KMS-11 (cell line): ENCODE measurements at regions not wholly inside any gene's neighbourhood (a gene's known extent, or its start where the extent isn't known, plus 50 kb on each side); places are given as distances from the start of the nearest gene placed in this dataset.

Source experiments
- H2AFZ ChIP-seq: fragments of 200-600 bp; sonication (generic); 2 replicates; pipeline ENCODE4 v1.6.1; 2016; ENCODE audit warnings: antibody characterized with exemption, mixed run types, low read depth
- H3K27ac ChIP-seq: fragments of 200-600 bp; sonication (generic); 2 replicates; pipeline ENCODE4 v1.6.1; 2016; ENCODE audit warnings: mild to moderate bottlenecking, mixed run types
- H3K27me3 ChIP-seq: fragments of 200-600 bp; sonication (generic); 2 replicates; pipeline ENCODE4 v1.6.1; 2017; ENCODE audit warnings: mild to moderate bottlenecking, low read depth, mixed run types, moderate library complexity; ENCODE audit not compliant: insufficient read depth
- H3K36me3 ChIP-seq: fragments of 200-600 bp; sonication (generic); 2 replicates; pipeline ENCODE4 v1.6.1; 2017; ENCODE audit warnings: mild to moderate bottlenecking, mixed run types; ENCODE audit not compliant: insufficient read depth
- H3K4me1 ChIP-seq: fragments of 200-600 bp; sonication (generic); 2 replicates; pipeline ENCODE4 v1.6.1; 2016; ENCODE audit warnings: mild to moderate bottlenecking, low read depth, mixed run types; ENCODE audit not compliant: poor library complexity, severe bottlenecking
- H3K4me2 ChIP-seq: fragments of 200-600 bp; sonication (generic); 2 replicates; pipeline ENCODE4 v1.7.0; 2016; ENCODE audit warnings: mild to moderate bottlenecking, mixed run types
- H3K4me3 ChIP-seq: fragments of 200-600 bp; sonication (generic); IDR thresholded peaks from 2 replicates; pipeline ENCODE4 v1.6.1; 2017; ENCODE audit warnings: low read depth, low read length, mixed read lengths; ENCODE audit not compliant: insufficient read depth
- H3K79me2 ChIP-seq: fragments of 200-600 bp; sonication (generic); 2 replicates; pipeline ENCODE4 v1.6.1; 2016; ENCODE audit warnings: low read depth, mixed run types; ENCODE audit not compliant: insufficient read depth
- H3K9ac ChIP-seq: fragments of 200-600 bp; sonication (generic); 2 replicates; pipeline ENCODE4 v1.6.1; 2016; ENCODE audit warnings: mild to moderate bottlenecking, mixed run types
- H4K20me1 ChIP-seq: fragments of 200-600 bp; sonication (generic); 2 replicates; pipeline ENCODE4 v1.6.1; 2016; ENCODE audit warnings: mild to moderate bottlenecking, mixed run types; ENCODE audit not compliant: insufficient read depth
- TF ChIP-seq, protein P1 (sequence below): fragments of 200-600 bp; sonication (generic); conservative IDR thresholded peaks from 2 replicates; pipeline ENCODE4 v1.6.1; 2017; ENCODE audit warnings: low read depth, mild to moderate bottlenecking, antibody characterized with exemption, low read length, moderate library complexity, mixed read lengths

DNA sequence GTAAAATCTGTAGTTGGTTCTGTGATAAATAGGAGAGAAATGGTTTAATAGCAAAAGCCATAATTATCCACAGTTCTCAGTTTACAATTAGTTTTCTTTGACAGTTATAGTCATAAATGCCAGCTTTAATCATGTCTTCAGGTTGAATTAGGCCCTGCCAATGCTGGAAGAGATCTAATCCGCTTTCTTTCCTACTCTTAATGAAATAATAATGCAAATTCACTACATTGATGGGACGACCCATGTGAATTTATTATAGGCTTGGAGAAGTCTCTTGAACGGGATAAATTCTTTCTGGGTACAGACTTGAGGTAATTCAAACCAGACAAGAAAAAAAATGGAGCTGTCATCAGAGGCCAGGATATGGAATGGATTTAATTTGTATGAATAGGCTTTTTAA is 950.4 kb downstream of the EFNA5 start:
- TF ChIP-seq, protein P1, sequence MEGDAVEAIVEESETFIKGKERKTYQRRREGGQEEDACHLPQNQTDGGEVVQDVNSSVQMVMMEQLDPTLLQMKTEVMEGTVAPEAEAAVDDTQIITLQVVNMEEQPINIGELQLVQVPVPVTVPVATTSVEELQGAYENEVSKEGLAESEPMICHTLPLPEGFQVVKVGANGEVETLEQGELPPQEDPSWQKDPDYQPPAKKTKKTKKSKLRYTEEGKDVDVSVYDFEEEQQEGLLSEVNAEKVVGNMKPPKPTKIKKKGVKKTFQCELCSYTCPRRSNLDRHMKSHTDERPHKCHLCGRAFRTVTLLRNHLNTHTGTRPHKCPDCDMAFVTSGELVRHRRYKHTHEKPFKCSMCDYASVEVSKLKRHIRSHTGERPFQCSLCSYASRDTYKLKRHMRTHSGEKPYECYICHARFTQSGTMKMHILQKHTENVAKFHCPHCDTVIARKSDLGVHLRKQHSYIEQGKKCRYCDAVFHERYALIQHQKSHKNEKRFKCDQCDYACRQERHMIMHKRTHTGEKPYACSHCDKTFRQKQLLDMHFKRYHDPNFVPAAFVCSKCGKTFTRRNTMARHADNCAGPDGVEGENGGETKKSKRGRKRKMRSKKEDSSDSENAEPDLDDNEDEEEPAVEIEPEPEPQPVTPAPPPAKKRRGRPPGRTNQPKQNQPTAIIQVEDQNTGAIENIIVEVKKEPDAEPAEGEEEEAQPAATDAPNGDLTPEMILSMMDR: no peak
- Histone ChIP-seq H3K4me1 (no peaks in the 10 kb centered on the region), H2AFZ (no peak overlapping the region)

DNA sequence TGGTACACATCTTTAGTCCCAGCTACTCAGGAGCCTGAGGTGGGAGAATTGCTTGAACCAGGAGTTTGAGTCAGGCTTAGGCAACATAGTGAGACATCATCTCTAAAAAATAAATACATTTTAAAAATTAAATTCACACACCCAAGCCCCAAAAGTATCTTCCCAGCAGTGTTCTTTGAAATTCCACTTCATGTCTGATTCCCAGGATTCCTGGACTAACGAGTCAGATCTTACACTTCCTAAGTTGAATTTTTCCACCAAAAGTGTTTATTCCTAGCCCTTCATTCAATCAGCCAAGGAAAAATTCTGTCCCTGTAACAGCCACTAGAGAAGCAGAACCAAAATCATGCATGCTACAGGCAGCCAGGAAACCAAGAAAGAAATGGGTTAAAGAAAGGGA is 970.9 kb downstream of the EFNA5 start:
- Histone ChIP-seq H3K4me2 (no peak overlapping the region), H4K20me1 (no peaks in the 10 kb centered on the region), H3K27ac (no peak overlapping the region), H3K9ac (no peak overlapping the region), H3K27me3 (no peaks in the 10 kb centered on the region), H3K4me3 (no peak overlapping the region), H3K36me3 (no peaks in the 10 kb centered on the region), H2AFZ (no peak overlapping the region), H3K79me2 (no peaks in the 10 kb centered on the region), H3K4me1 (no peaks in the 10 kb centered on the region)
- TF ChIP-seq, protein P1: no peak

More for the DNA sequence above, 950.4 kb downstream of the EFNA5 start:
- H3K79me2 ChIP-seq: no peaks in the 10 kb centered on the region
- H3K27me3 ChIP-seq: no peaks in the 10 kb centered on the region
- H3K9ac ChIP-seq: no peak overlapping the region
- no peaks in the 10 kb centered on the region for H4K20me1 ChIP-seq
- H3K27ac ChIP-seq: no peak overlapping the region
- no peaks in the 10 kb centered on the region for H3K36me3 ChIP-seq
- H3K4me3 ChIP-seq: no peak overlapping the region
- no peak overlapping the region for H3K4me2 ChIP-seq

DNA sequence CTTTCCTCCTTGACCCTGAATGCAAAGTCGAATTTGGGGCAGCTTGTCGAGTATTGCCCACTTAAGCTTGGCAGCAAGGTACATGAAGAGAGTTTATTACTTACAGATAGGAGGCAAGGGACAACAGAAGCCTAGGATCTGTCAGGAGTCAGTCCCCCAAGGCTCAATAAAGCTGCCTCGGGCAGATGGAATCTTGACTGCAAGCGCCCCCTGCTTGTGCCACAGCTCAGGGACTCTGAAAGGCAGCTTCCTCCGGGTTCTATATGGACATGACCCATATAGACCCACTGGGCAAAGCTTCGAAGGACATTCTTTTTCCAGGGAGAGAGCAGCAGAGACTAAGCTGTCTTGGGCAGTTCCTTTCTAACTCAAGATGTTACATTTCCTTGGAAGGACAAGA is 971.5 kb downstream of the EFNA5 start:
- H3K4me1 ChIP-seq: no peaks in the 10 kb centered on the region
- no peak overlapping the region for H3K4me3 ChIP-seq
- no peaks in the 10 kb centered on the region for H3K36me3 ChIP-seq
- H3K4me2 ChIP-seq: no peak overlapping the region
- H3K27me3 ChIP-seq: no peaks in the 10 kb centered on the region
- H2AFZ ChIP-seq: no peak overlapping the region
- no peaks in the 10 kb centered on the region for H4K20me1 ChIP-seq
- no peak overlapping the region for H3K9ac ChIP-seq
- TF ChIP-seq, protein P1: no peak
- no peaks in the 10 kb centered on the region for H3K79me2 ChIP-seq
- H3K27ac ChIP-seq: no peak overlapping the region

DNA sequence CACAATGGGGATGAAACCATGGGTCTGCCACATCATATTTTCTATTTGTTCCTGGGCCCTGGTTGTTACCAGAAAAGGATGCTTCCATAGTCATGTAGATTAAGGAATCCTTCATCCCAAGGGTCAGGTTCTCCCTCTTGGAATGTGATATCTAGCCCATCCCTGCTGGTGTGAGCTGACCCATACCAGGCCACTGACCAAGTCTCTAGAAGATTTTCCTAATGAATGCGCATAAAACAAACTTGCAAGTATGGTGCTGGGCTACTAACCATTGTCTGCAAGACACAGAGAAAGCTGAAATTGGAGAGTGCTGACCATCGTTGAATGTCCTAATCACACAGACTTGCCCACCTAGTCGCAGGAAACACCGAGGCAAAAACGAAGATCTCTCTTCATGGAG is 972.6 kb downstream of the EFNA5 start:
- Histone ChIP-seq H3K27me3 (no peaks in the 10 kb centered on the region), H3K27ac (no peak overlapping the region), H3K79me2 (no peaks in the 10 kb centered on the region), H3K4me2 (no peak overlapping the region), H3K4me3 (no peak overlapping the region), H3K4me1 (no peaks in the 10 kb centered on the region), H3K36me3 (no peaks in the 10 kb centered on the region), H4K20me1 (no peaks in the 10 kb centered on the region), H2AFZ (no peak overlapping the region), H3K9ac (no peak overlapping the region)
- TF ChIP-seq, protein P1: no peak
